HL-60 (cell line): ENCODE measurements at regions not wholly inside any gene's neighbourhood (a gene's known extent, or its start where the extent isn't known, plus 50 kb on each side); places are given as distances from the start of the nearest gene placed in this dataset.

Experiments used
- DNase-seq, 2 experiments: peaks; one replicate each; pipeline ENCODE4 v3.0.0-alpha.2; 2010 to 2020; ENCODE audit warnings: low read depth in 1 of 2, low spot score in 1 of 2
- H3K27ac ChIP-seq: fragments of 250-450 bp; sonication (Bioruptor Pico); replicated peaks from 2 replicates; pipeline ENCODE4 v1.5.1; 2020; ENCODE audit warnings: mild to moderate bottlenecking, moderate library complexity
- H3K27me3 ChIP-seq: fragments of 250-450 bp; sonication (Bioruptor Pico); 2 replicates; pipeline ENCODE4 v1.5.1; 2021; ENCODE audit warnings: mild to moderate bottlenecking, moderate library complexity; ENCODE audit not compliant: insufficient read depth, poor library complexity, severe bottlenecking
- H3K4me3 ChIP-seq: replicated peaks from 2 replicates; pipeline ENCODE4 v1.5.1; 2011; ENCODE audit warnings: mild to moderate bottlenecking, control low read depth, low read length; ENCODE audit not compliant: insufficient read depth
- GABPA ChIP-seq: IDR thresholded peaks from 2 replicates; pipeline ENCODE4 v1.6.1; 2012; ENCODE audit warnings: low read depth
- POLR2AphosphoS5 ChIP-seq: IDR thresholded peaks from 2 replicates; pipeline ENCODE4 v1.6.1; 2012; ENCODE audit warnings: low read depth
- SPI1 ChIP-seq: IDR thresholded peaks from 2 replicates; pipeline ENCODE4 v1.6.1; 2012; ENCODE audit warnings: low read depth, mild to moderate bottlenecking, borderline replicate concordance
- TF ChIP-seq, protein P1 (sequence below): IDR thresholded peaks from one replicate; pipeline ENCODE4 v1.5.1; 2011; ENCODE audit warnings: low read length, control low read depth, inconsistent platforms; ENCODE audit not compliant: insufficient read depth
- TF ChIP-seq, protein P2 (sequence below): IDR thresholded peaks from 2 replicates; pipeline ENCODE4 v1.6.1; 2012; ENCODE audit warnings: low read depth; ENCODE audit not compliant: insufficient replicate concordance

DNA sequence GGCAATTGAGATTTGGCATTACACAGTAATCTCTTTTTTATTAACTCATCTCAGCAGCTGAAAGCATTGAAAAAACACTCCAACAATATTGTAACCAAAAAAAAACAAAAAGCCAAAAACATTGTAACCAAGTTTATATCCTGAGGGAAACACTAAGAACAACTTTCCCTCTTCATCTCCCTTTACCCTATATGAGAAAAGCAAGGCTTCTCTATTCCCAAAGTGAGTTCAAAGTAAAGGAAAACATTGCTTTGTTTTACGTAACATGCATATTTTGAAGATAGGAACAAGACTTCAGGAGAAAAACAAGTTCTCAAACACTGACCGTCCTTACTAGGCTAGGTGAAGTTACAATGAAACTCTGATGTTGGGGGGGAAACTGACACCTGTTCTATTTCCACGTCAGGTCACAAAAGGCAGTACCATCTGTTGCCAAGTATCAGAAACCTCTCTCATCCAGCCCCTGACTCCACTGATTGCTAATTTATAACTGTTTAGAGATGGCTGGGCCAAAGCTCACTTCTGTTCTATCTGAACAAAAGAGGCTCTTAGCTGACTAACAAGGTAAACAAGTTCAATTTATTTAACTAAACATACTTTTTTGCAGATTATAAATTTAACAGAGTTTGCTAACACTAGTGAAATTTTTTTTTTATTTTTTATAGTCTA is 67.9 kb upstream of the PLXNC1 start:
- TF ChIP-seq, protein P1, sequence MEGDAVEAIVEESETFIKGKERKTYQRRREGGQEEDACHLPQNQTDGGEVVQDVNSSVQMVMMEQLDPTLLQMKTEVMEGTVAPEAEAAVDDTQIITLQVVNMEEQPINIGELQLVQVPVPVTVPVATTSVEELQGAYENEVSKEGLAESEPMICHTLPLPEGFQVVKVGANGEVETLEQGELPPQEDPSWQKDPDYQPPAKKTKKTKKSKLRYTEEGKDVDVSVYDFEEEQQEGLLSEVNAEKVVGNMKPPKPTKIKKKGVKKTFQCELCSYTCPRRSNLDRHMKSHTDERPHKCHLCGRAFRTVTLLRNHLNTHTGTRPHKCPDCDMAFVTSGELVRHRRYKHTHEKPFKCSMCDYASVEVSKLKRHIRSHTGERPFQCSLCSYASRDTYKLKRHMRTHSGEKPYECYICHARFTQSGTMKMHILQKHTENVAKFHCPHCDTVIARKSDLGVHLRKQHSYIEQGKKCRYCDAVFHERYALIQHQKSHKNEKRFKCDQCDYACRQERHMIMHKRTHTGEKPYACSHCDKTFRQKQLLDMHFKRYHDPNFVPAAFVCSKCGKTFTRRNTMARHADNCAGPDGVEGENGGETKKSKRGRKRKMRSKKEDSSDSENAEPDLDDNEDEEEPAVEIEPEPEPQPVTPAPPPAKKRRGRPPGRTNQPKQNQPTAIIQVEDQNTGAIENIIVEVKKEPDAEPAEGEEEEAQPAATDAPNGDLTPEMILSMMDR, result no peak
- TF ChIP-seq SPI1, result no peak
- no peak for TF ChIP-seq GABPA
- Histone ChIP-seq H3K27me3 (peaks cover 9% of the 10 kb centered on the region), H3K4me3 (no peak overlapping the region), H3K27ac (no peak overlapping the region)
- no peak for DNase-seq

- peaks cover 7% of the 10 kb centered on the region for H3K27me3 ChIP-seq
- H3K4me3 ChIP-seq, result no peak overlapping the region
- no peak overlapping the region for H3K27ac ChIP-seq
- no peak for DNase-seq
- TF ChIP-seq, protein P1, result no peak
- TF ChIP-seq SPI1 (no peak), GABPA (no peak), POLR2AphosphoS5 (no peak)
- TF ChIP-seq, protein P2, sequence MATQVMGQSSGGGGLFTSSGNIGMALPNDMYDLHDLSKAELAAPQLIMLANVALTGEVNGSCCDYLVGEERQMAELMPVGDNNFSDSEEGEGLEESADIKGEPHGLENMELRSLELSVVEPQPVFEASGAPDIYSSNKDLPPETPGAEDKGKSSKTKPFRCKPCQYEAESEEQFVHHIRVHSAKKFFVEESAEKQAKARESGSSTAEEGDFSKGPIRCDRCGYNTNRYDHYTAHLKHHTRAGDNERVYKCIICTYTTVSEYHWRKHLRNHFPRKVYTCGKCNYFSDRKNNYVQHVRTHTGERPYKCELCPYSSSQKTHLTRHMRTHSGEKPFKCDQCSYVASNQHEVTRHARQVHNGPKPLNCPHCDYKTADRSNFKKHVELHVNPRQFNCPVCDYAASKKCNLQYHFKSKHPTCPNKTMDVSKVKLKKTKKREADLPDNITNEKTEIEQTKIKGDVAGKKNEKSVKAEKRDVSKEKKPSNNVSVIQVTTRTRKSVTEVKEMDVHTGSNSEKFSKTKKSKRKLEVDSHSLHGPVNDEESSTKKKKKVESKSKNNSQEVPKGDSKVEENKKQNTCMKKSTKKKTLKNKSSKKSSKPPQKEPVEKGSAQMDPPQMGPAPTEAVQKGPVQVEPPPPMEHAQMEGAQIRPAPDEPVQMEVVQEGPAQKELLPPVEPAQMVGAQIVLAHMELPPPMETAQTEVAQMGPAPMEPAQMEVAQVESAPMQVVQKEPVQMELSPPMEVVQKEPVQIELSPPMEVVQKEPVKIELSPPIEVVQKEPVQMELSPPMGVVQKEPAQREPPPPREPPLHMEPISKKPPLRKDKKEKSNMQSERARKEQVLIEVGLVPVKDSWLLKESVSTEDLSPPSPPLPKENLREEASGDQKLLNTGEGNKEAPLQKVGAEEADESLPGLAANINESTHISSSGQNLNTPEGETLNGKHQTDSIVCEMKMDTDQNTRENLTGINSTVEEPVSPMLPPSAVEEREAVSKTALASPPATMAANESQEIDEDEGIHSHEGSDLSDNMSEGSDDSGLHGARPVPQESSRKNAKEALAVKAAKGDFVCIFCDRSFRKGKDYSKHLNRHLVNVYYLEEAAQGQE, result no peak
Measured at GRCh38 chr12:94082690-94083089, 65.7 kb upstream of the PLXNC1 start.

- H3K27me3 ChIP-seq, result no peaks in the 10 kb centered on the region
- peak in 1 of 2 experiments; percentile 26 for DNase-seq
- no peak overlapping the region for H3K4me3 ChIP-seq
- no peak overlapping the region for H3K27ac ChIP-seq
- TF ChIP-seq GABPA (no peak), SPI1 (no peak), POLR2AphosphoS5 (no peak)
- TF ChIP-seq, protein P2, result no peak
- TF ChIP-seq, protein P1, result no peak
Measured at GRCh38 chr12:94089891-94090290, 58.5 kb upstream of the PLXNC1 start.

GRCh38 chr12:94091624-94092023 is 56.8 kb upstream of the PLXNC1 start:
- Histone ChIP-seq H3K4me3 (no peak overlapping the region), H3K27me3 (peaks cover 3% of the 10 kb centered on the region), H3K27ac (no peak overlapping the region)
- no peak for TF ChIP-seq GABPA
- DNase-seq, result no peak
